IMR-90 (cell line): ENCODE measurements at regions not wholly inside any gene's neighbourhood (a gene's known extent, or its start where the extent isn't known, plus 50 kb on each side); places are given as distances from the start of the nearest gene placed in this dataset.

ENCODE experiments used
- ATAC-seq: fragments of 200-7000 bp; cut with Tn5 transposase; 2 replicates; pipeline ENCODE4 v1.9.1; 2020; ENCODE audit warnings: low read depth, mild to moderate bottlenecking, moderate library complexity
- BruUV-seq: library from RNA; stranded (reverse); fragments of 400-500 nt; replicated peaks from 2 replicates; lab custom pipeline; 2021; lab: Mats Ljungman, UMichigan
- CTCF ChIA-PET: fragments of 300-600 bp; formaldehyde crosslinking; extraction: SDS; loops from one replicate; lab custom pipeline; 2021; ENCODE audit warnings: antibody characterized with exemption; lab: Yijun Ruan, JAX
- POLR2A ChIA-PET: fragments of 300-600 bp; sonication (Branson Sonifier 250); formaldehyde crosslinking; loops from one replicate; lab custom pipeline; 2022; ENCODE audit warnings: antibody characterized with exemption; ENCODE audit not compliant: unreplicated experiment; lab: Charles Lee
- DNase-seq: peaks from one replicate; pipeline ENCODE4 v3.0.0; 2013
- H2AFZ ChIP-seq: replicated peaks from 2 replicates; pipeline ENCODE3; 2013; ENCODE audit warnings: low read length, mild to moderate bottlenecking; ENCODE audit not compliant: poor library complexity
- H2AK5ac ChIP-seq: 2 replicates; pipeline ENCODE4 v1.6.1; 2013; ENCODE audit warnings: low read depth, low read length, inconsistent platforms
- H2AK9ac ChIP-seq: replicated peaks from 2 replicates; pipeline ENCODE3; 2013; ENCODE audit warnings: mild to moderate bottlenecking, low read depth, low read length, moderate library complexity; ENCODE audit not compliant: poor library complexity
- H2BK120ac ChIP-seq: 2 replicates; pipeline ENCODE4 v1.6.1; 2013; ENCODE audit warnings: low read depth, low read length, inconsistent platforms
- H2BK15ac ChIP-seq: 3 replicates; pipeline ENCODE4 v1.6.1; 2013; ENCODE audit warnings: low read depth, low read length, inconsistent platforms
- H2BK20ac ChIP-seq: 2 replicates; pipeline ENCODE4 v1.6.1; 2013; ENCODE audit warnings: low read depth, mild to moderate bottlenecking, inconsistent platforms, low read length, moderate library complexity
- H2BK5ac ChIP-seq: 2 replicates; pipeline ENCODE4 v1.6.1; 2013; ENCODE audit warnings: mild to moderate bottlenecking, low read depth, low read length, inconsistent platforms; ENCODE audit not compliant: poor library complexity, severe bottlenecking
- H3K14ac ChIP-seq: replicated peaks from 2 replicates; pipeline ENCODE4 v1.6.1; 2013; ENCODE audit warnings: low read depth, low read length, inconsistent platforms
- H3K18ac ChIP-seq: 2 replicates; pipeline ENCODE4 v1.6.1; 2013; ENCODE audit warnings: low read depth, low read length, control low read depth
- H3K23ac ChIP-seq: 2 replicates; pipeline ENCODE4 v1.6.1; 2013; ENCODE audit warnings: low read depth, low read length, inconsistent platforms
- H3K27ac ChIP-seq: 2 replicates; pipeline ENCODE4 v1.5.1; 2013; ENCODE audit warnings: mild to moderate bottlenecking, control low read depth, low read length; ENCODE audit not compliant: insufficient read depth
- H3K27me3 ChIP-seq: 2 replicates; pipeline ENCODE4 v1.6.1; 2013; ENCODE audit warnings: low read length; ENCODE audit not compliant: control insufficient read depth, insufficient read depth
- H3K36me3 ChIP-seq: 2 replicates; pipeline ENCODE4 v1.6.1; 2013; ENCODE audit warnings: low read length, mixed read lengths; ENCODE audit not compliant: control insufficient read depth, insufficient read depth
- H3K4ac ChIP-seq: 2 replicates; pipeline ENCODE4 v1.6.1; 2013; ENCODE audit warnings: low read depth, low read length, inconsistent platforms
- H3K4me1 ChIP-seq: 2 replicates; pipeline ENCODE4 v1.6.1; 2013; ENCODE audit warnings: low read length, mixed read lengths; ENCODE audit not compliant: control insufficient read depth, insufficient read depth
- H3K4me2 ChIP-seq: 2 replicates; pipeline ENCODE4 v1.6.1; 2013; ENCODE audit warnings: low read depth, mild to moderate bottlenecking, control low read depth, low read length, moderate library complexity
- H3K4me3 ChIP-seq: 2 replicates; pipeline ENCODE4 v1.5.1; 2013; ENCODE audit warnings: low read depth, mild to moderate bottlenecking, control low read depth, low read length, moderate library complexity; ENCODE audit not compliant: insufficient read depth
- H3K56ac ChIP-seq: 2 replicates; pipeline ENCODE4 v1.6.1; 2013; ENCODE audit warnings: low read length, inconsistent platforms; ENCODE audit not compliant: insufficient read depth; ENCODE audit errors: extremely low read depth
- H3K79me1 ChIP-seq, 2 experiments: 2 replicates each; pipeline ENCODE4 v1.6.1; 2013; ENCODE audit warnings: low read length in 2 of 2, inconsistent platforms in 1 of 2, low read depth in 1 of 2
- H3K9ac ChIP-seq: 2 replicates; pipeline ENCODE4 v1.6.1; 2013; ENCODE audit warnings: low read depth, low read length, control low read depth
- H3K9me1 ChIP-seq: 2 replicates; pipeline ENCODE4 v1.6.1; 2013; ENCODE audit warnings: low read length, inconsistent platforms; ENCODE audit not compliant: insufficient read depth
- H3K9me3 ChIP-seq: 2 replicates; pipeline ENCODE4 v1.6.1; 2013; ENCODE audit warnings: low read length; ENCODE audit not compliant: control insufficient read depth, insufficient read depth
- H4K20me1 ChIP-seq: 2 replicates; pipeline ENCODE4 v1.6.1; 2013; ENCODE audit warnings: low read length, inconsistent platforms; ENCODE audit not compliant: insufficient read depth
- H4K5ac ChIP-seq: 2 replicates; pipeline ENCODE4 v1.6.1; 2013; ENCODE audit warnings: mild to moderate bottlenecking, low read depth, low read length, control low read depth
- H4K8ac ChIP-seq, 2 experiments: 2 replicates each; pipeline ENCODE4 v1.6.1; 2013; ENCODE audit warnings: low read depth in 2 of 2, low read length in 2 of 2, control low read depth in 1 of 2, inconsistent platforms in 1 of 2
- H4K91ac ChIP-seq: 2 replicates; pipeline ENCODE4 v1.6.1; 2013; ENCODE audit warnings: low read depth, low read length, inconsistent platforms; ENCODE audit not compliant: insufficient read depth
- MAFK ChIP-seq: IDR thresholded peaks from 2 replicates; pipeline ENCODE4 v1.6.1; 2012; ENCODE audit warnings: low read depth, low read length, improper control_type of control experiment
- NFE2L2 ChIP-seq: fragments of 150-350 bp; IDR thresholded peaks from 2 replicates; pipeline ENCODE4 v1.6.1; 2016; ENCODE audit warnings: low read depth, mild to moderate bottlenecking, low read length
- WGBS, 2 experiments: methylation state at CpG; one replicate each; pipeline versions ENCODE4 v1.1.5 to v1.1.7; 2013; ENCODE audit warnings: missing lambda C conversion rate in 2 of 2; ENCODE audit not compliant: insufficient read length in 1 of 2; ENCODE audit errors: extremely low coverage in 2 of 2; 5-methylcytosine and 5-hydroxymethylcytosine counted together
- dilution Hi-C: fragments of 300-500 bp; cut with HindIII; formaldehyde crosslinking; loops from one replicate; pipeline ENCODE4 v1.14.3; 2018; ENCODE audit warnings: low sequenced_read_pairs; ENCODE audit not compliant: unreplicated experiment
- in situ Hi-C: fragments of 300-500 bp; cut with MboI; formaldehyde crosslinking; loops from 3 replicates; pipeline ENCODE4 v1.14.3; 2019; ENCODE audit warnings: low sequenced_read_pairs, inconsistent platforms, mixed read lengths
- intact Hi-C: fragments of 100-400 bp; cut with micrococcal nuclease; formaldehyde crosslinking; loops from 2 replicates; pipeline ENCODE4 v1.10.0; 2022

DNA sequence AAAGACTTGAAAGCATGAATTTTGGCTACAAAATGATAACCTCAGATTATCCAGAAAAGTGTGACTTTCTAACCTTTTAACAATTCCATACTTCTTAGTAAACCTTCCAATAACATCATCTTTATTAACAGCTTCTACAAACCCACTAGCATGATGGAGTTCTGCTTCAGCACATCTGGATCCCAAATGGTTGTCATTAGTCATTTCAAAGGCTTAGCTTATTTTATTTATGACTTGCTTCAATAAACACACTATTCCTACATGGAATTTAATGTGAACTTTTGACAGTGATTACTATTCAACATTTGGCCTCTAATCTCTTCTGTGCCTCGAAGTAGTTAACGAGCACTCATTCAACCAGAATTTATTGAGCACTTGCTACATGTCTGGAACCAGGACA, 808.3 kb downstream of the TSN start:
- no peak overlapping the region for H4K91ac ChIP-seq
- DNase-seq: no peak
- no peak overlapping the region for H2AK9ac ChIP-seq
- no peak overlapping the region for H3K18ac ChIP-seq
- H2BK120ac ChIP-seq: no peak overlapping the region
- H3K9me1 ChIP-seq: no peaks in the 10 kb centered on the region
- H3K4ac ChIP-seq: no peak overlapping the region
- no peak overlapping the region for H3K27ac ChIP-seq
- no peak overlapping the region for H2BK15ac ChIP-seq
- in situ Hi-C loops (no loop called here), intact Hi-C loops (no loop called here), dilution Hi-C loops (no loop called here)
- no peak for ATAC-seq
- no peak for TF ChIP-seq MAFK
- TF ChIP-seq NFE2L2: no peak
- H4K8ac ChIP-seq: no peak overlapping the region
- no peaks in the 10 kb centered on the region for H4K20me1 ChIP-seq
- H3K14ac ChIP-seq: no peak overlapping the region
- BruUV-seq: no TSS peak
- H3K4me1 ChIP-seq: no peaks in the 10 kb centered on the region
- no peak overlapping the region for H3K23ac ChIP-seq
- ChIA-PET CTCF (no interaction called here), POLR2A (no interaction called here)
- H3K56ac ChIP-seq: no peak overlapping the region
- no peaks in the 10 kb centered on the region; the same call in 1 of the 2 replicates for H3K9me3 ChIP-seq
- no peak overlapping the region for H3K4me2 ChIP-seq
- H2AFZ ChIP-seq: no peak overlapping the region
- H3K79me1 ChIP-seq: no peaks in the 10 kb centered on the region
- H3K9ac ChIP-seq: no peak overlapping the region
- H3K36me3 ChIP-seq: no peaks in the 10 kb centered on the region
- no peaks in the 10 kb centered on the region for H3K27me3 ChIP-seq
- 20% methylated on average over 2 of the region's 2 CpGs; no CpG with 5 or more reads in 1 of the 2 experiments for WGBS, 2 experiments
- H2AK5ac ChIP-seq: no peak overlapping the region
- H3K4me3 ChIP-seq: no peak overlapping the region
- H2BK20ac ChIP-seq: no peak overlapping the region
- H4K5ac ChIP-seq: no peak overlapping the region
- H2BK5ac ChIP-seq: no peak overlapping the region
